Neural crest cell (in vitro differentiated cells): ENCODE measurements at regions not wholly inside any gene's neighbourhood (a gene's known extent, or its start where the extent isn't known, plus 50 kb on each side); places are given as distances from the start of the nearest gene placed in this dataset.

ENCODE experiments used
- DNase-seq: peaks from one replicate; pipeline ENCODE4 v3.0.0; 2021; ENCODE audit warnings: low read depth, mixed read lengths, low spot score
- H3K27ac Mint-ChIP-seq: one replicate; pipeline ENCODE4 v1.8.0; 2021; ENCODE audit warnings: mild to moderate bottlenecking, mixed read lengths; ENCODE audit not compliant: unreplicated experiment
- H3K27me3 Mint-ChIP-seq: 2 replicates; pipeline ENCODE4 v1.8.0; 2021; ENCODE audit warnings: low read depth, mild to moderate bottlenecking, mixed read lengths
- H3K36me3 Mint-ChIP-seq: 2 replicates; pipeline ENCODE4 v1.8.0; 2021; ENCODE audit warnings: low read depth, mild to moderate bottlenecking, mixed read lengths
- H3K4me1 Mint-ChIP-seq: 2 replicates; pipeline ENCODE4 v1.8.0; 2021; ENCODE audit warnings: mixed read lengths
- H3K4me3 Mint-ChIP-seq: one replicate; pipeline ENCODE4 v1.8.0; 2021; ENCODE audit warnings: mild to moderate bottlenecking, mixed read lengths
- H3K9me3 Mint-ChIP-seq: 2 replicates; pipeline ENCODE4 v1.8.0; 2021; ENCODE audit warnings: mixed read lengths
- CTCF ChIP-seq: fragments of 200-600 bp; sonication (generic); conservative IDR thresholded peaks from 2 replicates; pipeline ENCODE4 v1.5.0; 2021; ENCODE audit warnings: antibody characterized with exemption, mild to moderate bottlenecking

GRCh38 chr9:126113756-126114408 is 212.7 kb upstream of the MVB12B start:
- Mint-ChIP-seq H3K4me1 (no peaks in the 10 kb centered on the region), H3K27ac (peak overlapping the region; percentile 79), H3K4me3 (no peak overlapping the region), H3K36me3 (no peaks in the 10 kb centered on the region), H3K9me3 (no peaks in the 10 kb centered on the region), H3K27me3 (peaks cover 22% of the 10 kb centered on the region)
- DNase-seq: no peak
- TF ChIP-seq CTCF: no peak

DNA sequence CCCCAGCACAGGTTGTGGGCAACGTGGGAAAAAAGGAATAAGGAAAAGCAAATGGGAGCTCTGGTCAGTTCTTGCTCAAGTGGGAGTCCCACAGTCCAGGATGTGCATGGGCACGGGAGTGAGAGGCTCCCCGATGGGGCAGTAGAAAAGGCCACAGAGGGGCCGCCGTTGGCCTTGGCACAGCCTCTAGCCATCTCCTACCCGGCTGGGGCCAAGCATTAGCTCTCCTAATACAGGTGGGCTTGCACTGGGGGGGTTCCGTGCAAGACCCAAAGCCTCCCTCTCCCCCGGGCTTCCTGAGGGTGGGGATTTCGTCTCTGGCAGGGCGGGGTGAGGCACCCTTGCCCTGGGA is 212.2 kb upstream of the MVB12B start:
- no peak for TF ChIP-seq CTCF
- no peak for DNase-seq
- peaks cover 18% of the 10 kb centered on the region for H3K27me3 Mint-ChIP-seq
- no peak overlapping the region for H3K27ac Mint-ChIP-seq
- H3K4me3 Mint-ChIP-seq: no peak overlapping the region
- H3K36me3 Mint-ChIP-seq: no peaks in the 10 kb centered on the region
- H3K9me3 Mint-ChIP-seq: no peaks in the 10 kb centered on the region
- no peaks in the 10 kb centered on the region for H3K4me1 Mint-ChIP-seq

- TF ChIP-seq CTCF: no peak
- H3K4me1 Mint-ChIP-seq: no peaks in the 10 kb centered on the region
- no peak for DNase-seq
- no peak overlapping the region for H3K27ac Mint-ChIP-seq
- H3K27me3 Mint-ChIP-seq: peaks cover 15% of the 10 kb centered on the region
- H3K9me3 Mint-ChIP-seq: no peaks in the 10 kb centered on the region
- no peaks in the 10 kb centered on the region for H3K36me3 Mint-ChIP-seq
- H3K4me3 Mint-ChIP-seq: no peak overlapping the region
Observed at GRCh38 chr9:126114850-126115460, 211.7 kb upstream of the MVB12B start.

- no peaks in the 10 kb centered on the region for H3K9me3 Mint-ChIP-seq
- no peak overlapping the region for H3K4me3 Mint-ChIP-seq
- no peak overlapping the region for H3K27ac Mint-ChIP-seq
- no peak for TF ChIP-seq CTCF
- no peaks in the 10 kb centered on the region for H3K36me3 Mint-ChIP-seq
- peaks cover 21% of the 10 kb centered on the region for H3K27me3 Mint-ChIP-seq
- DNase-seq: no peak
- no peaks in the 10 kb centered on the region for H3K4me1 Mint-ChIP-seq
Observed at GRCh38 chr9:126116351-126117157, 210.1 kb upstream of the MVB12B start.

DNA sequence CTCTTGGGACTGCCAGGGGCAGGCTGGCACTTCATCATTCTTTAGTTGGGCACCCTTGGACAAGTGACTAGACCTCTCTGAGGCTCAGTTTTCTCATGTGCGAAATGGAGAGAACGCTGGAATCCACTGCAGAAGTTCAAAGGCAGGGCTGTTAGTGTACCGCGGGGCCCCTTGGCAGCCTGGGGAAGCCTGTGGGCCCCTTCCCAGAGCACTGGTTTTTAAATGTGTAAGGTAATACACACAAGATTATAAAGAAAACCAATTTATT is 209.5 kb upstream of the MVB12B start:
- no peak for TF ChIP-seq CTCF
- H3K27me3 Mint-ChIP-seq: peaks cover 23% of the 10 kb centered on the region
- no peaks in the 10 kb centered on the region for H3K4me1 Mint-ChIP-seq
- H3K9me3 Mint-ChIP-seq: no peaks in the 10 kb centered on the region
- no peak for DNase-seq
- H3K4me3 Mint-ChIP-seq: no peak overlapping the region
- no peak overlapping the region for H3K27ac Mint-ChIP-seq
- H3K36me3 Mint-ChIP-seq: no peaks in the 10 kb centered on the region
